PFSK-1 (cell line): ENCODE measurements at regions not wholly inside any gene's neighbourhood (a gene's known extent, or its start where the extent isn't known, plus 50 kb on each side); places are given as distances from the start of the nearest gene placed in this dataset.

Experiments used
- FOXP2 ChIP-seq: optimal IDR thresholded peaks from 2 replicates; pipeline ENCODE3; 2011; ENCODE audit warnings: borderline replicate concordance, control low read depth, inconsistent platforms; ENCODE audit not compliant: insufficient read depth; ENCODE audit errors: extremely low read length, extremely low read depth
- POLR2AphosphoS5 ChIP-seq: IDR thresholded peaks from 2 replicates; pipeline ENCODE4 v1.6.1; 2012; ENCODE audit warnings: low read depth, mild to moderate bottlenecking, control low read depth, low read length, moderate library complexity
- REST ChIP-seq, 2 experiments: IDR thresholded peaks; 2 replicates each; pipeline versions ENCODE4 v1.6.1 to v1.8.0; 2011 to 2012; ENCODE audit warnings: low read depth in 2 of 2, low read length in 2 of 2, control low read depth in 1 of 2, inconsistent platforms in 1 of 2, mild to moderate bottlenecking in 1 of 2, moderate library complexity in 1 of 2; ENCODE audit not compliant: insufficient read depth in 1 of 2
- SIN3A ChIP-seq: IDR thresholded peaks from 2 replicates; pipeline ENCODE4 v1.6.1; 2012; ENCODE audit warnings: mild to moderate bottlenecking, low read length, moderate library complexity, borderline replicate concordance; ENCODE audit not compliant: insufficient read depth
- TAF1 ChIP-seq: IDR thresholded peaks from 2 replicates; pipeline ENCODE4 v1.6.1; 2012; ENCODE audit warnings: low read length, control low read depth, borderline replicate concordance; ENCODE audit not compliant: insufficient read depth

GRCh38 chr5:62794456-62794855 lies 215.8 kb downstream of the LRRC70 start:
- TF ChIP-seq REST (IDR thresholded peaks at IDR 0.05; ENCODE audit: insufficient read depth in 1 of 2, low read depth in 2 of 2, low read length in 2 of 2) (no peak), SIN3A (no peak), TAF1 (no peak), POLR2AphosphoS5 (no peak), FOXP2 (no peak)

- TF ChIP-seq POLR2AphosphoS5 (no peak), SIN3A (no peak), TAF1 (no peak), FOXP2 (no peak), REST (IDR thresholded peaks at IDR 0.05; ENCODE audit: insufficient read depth in 1 of 2, low read depth in 2 of 2, low read length in 2 of 2) (no peak)
Observed at GRCh38 chr5:62791059-62791458, 212.4 kb downstream of the LRRC70 start.

GRCh38 chr5:62790348-62790747 lies 211.7 kb downstream of the LRRC70 start:
- TF ChIP-seq FOXP2 (no peak), REST (IDR thresholded peaks at IDR 0.05; ENCODE audit: insufficient read depth in 1 of 2, low read depth in 2 of 2, low read length in 2 of 2) (no peak), SIN3A (no peak), POLR2AphosphoS5 (no peak), TAF1 (no peak)

GRCh38 chr5:62786099-62786498 lies 207.5 kb downstream of the LRRC70 start:
- TF ChIP-seq TAF1 = no peak
- no peak for TF ChIP-seq SIN3A
- no peak for TF ChIP-seq FOXP2
- TF ChIP-seq POLR2AphosphoS5 = no peak
- TF ChIP-seq REST (IDR thresholded peaks at IDR 0.05; ENCODE audit: insufficient read depth in 1 of 2, low read depth in 2 of 2, low read length in 2 of 2) = no peak

GRCh38 chr5:62785588-62785987 lies 207.0 kb downstream of the LRRC70 start:
- TF ChIP-seq TAF1 (no peak), SIN3A (no peak), POLR2AphosphoS5 (no peak), FOXP2 (no peak), REST (IDR thresholded peaks at IDR 0.05; ENCODE audit: insufficient read depth in 1 of 2, low read depth in 2 of 2, low read length in 2 of 2) (no peak)
